H1 (cell line): ENCODE measurements at regions not wholly inside any gene's neighbourhood (a gene's known extent, or its start where the extent isn't known, plus 50 kb on each side); places are given as distances from the start of the nearest gene placed in this dataset.

Experiments
- CTCF ChIA-PET: fragments of 300-600 bp; sonication (Branson Sonifier 250); formaldehyde crosslinking; loops from one replicate; lab custom pipeline; 2021; ENCODE audit not compliant: partially characterized antibody; lab: Charles Lee
- POLR2A ChIA-PET: fragments of 300-600 bp; sonication (Branson Sonifier 250); formaldehyde crosslinking; loops from one replicate; lab custom pipeline; 2021; ENCODE audit warnings: inconsistent platforms; ENCODE audit not compliant: partially characterized antibody; lab: Charles Lee
- DNase-seq, 2 experiments: peaks; one replicate each; pipeline versions ENCODE4 v3.0.0 to v3.0.0-alpha.2; 2010 to 2022; ENCODE audit warnings: low spot score in 2 of 2, low read depth in 1 of 2, mixed read lengths in 1 of 2
- FAIRE-seq: peaks from 2 replicates; lab custom pipeline; 2011; peaks lifted over from hg19 to GRCh38; lab: Jason Lieb, UNC
- H2AFZ ChIP-seq: 2 replicates; pipeline ENCODE4 v1.8.1; 2012; ENCODE audit warnings: low read length, inconsistent platforms
- H2AK5ac ChIP-seq: 2 replicates; pipeline ENCODE4 v1.6.1; 2013; ENCODE audit warnings: low read depth, low read length
- H2BK120ac ChIP-seq: replicated peaks from 2 replicates; pipeline ENCODE3; 2013; ENCODE audit warnings: low read depth, low read length, inconsistent platforms
- H2BK12ac ChIP-seq: 2 replicates; pipeline ENCODE4 v1.6.1; 2013; ENCODE audit warnings: low read depth, low read length
- H2BK15ac ChIP-seq: 2 replicates; pipeline ENCODE4 v1.6.1; 2013; ENCODE audit warnings: low read length
- H2BK20ac ChIP-seq: 2 replicates; pipeline ENCODE4 v1.6.1; 2013; ENCODE audit warnings: low read length
- H2BK5ac ChIP-seq: 2 replicates; pipeline ENCODE4 v1.6.1; 2013; ENCODE audit warnings: low read depth, low read length
- H3K14ac ChIP-seq: 2 replicates; pipeline ENCODE4 v1.6.1; 2013; ENCODE audit warnings: inconsistent platforms; ENCODE audit not compliant: insufficient read length
- H3K18ac ChIP-seq: 2 replicates; pipeline ENCODE4 v1.6.1; 2013; ENCODE audit warnings: low read length; ENCODE audit errors: extremely low read depth
- H3K23ac ChIP-seq: 2 replicates; pipeline ENCODE4 v1.6.1; 2013; ENCODE audit warnings: inconsistent platforms; ENCODE audit not compliant: insufficient read length
- H3K23me2 ChIP-seq: 2 replicates; pipeline ENCODE4 v1.6.1; 2013; ENCODE audit warnings: low read depth, low read length
- H3K27ac ChIP-seq: 2 replicates; pipeline ENCODE4 v1.6.1; 2011; ENCODE audit warnings: low read depth, low read length, inconsistent platforms
- H3K27me3 ChIP-seq, 4 experiments: replicated peaks in 1 of 4; 1 replicate in 1 of 4; 2 replicates in 3 of 4; pipeline versions ENCODE4 v1.6.1 to v1.8.1; 2011 to 2013; ENCODE audit warnings: low read length in 3 of 4, mild to moderate bottlenecking in 3 of 4, inconsistent platforms in 2 of 4, mixed read lengths in 2 of 4, moderate library complexity in 1 of 4; ENCODE audit not compliant: control insufficient read depth in 3 of 4, insufficient read depth in 3 of 4; ENCODE audit errors: extremely low read depth in 1 of 4
- H3K36me3 ChIP-seq, 4 experiments: 2 replicates each; pipeline versions ENCODE4 v1.6.1 to v1.8.1; 2011 to 2013; ENCODE audit warnings: mild to moderate bottlenecking in 4 of 4, low read length in 3 of 4, moderate library complexity in 2 of 4, control low read depth in 1 of 4, inconsistent platforms in 1 of 4; ENCODE audit not compliant: insufficient read depth in 4 of 4, control insufficient read depth in 2 of 4
- H3K4ac ChIP-seq: replicated peaks from 2 replicates; pipeline ENCODE3; 2013; ENCODE audit warnings: low read length, low read depth, mixed read lengths, inconsistent platforms; ENCODE audit not compliant: insufficient read length
- H3K4me1 ChIP-seq, 4 experiments: replicated peaks in 1 of 4; 1 replicate in 1 of 4; 2 replicates in 3 of 4; pipeline versions ENCODE4 v1.6.1 to v1.8.1; 2011 to 2013; ENCODE audit warnings: low read length in 3 of 4, inconsistent platforms in 2 of 4, mixed read lengths in 1 of 4; ENCODE audit not compliant: insufficient read depth in 4 of 4, control insufficient read depth in 3 of 4
- H3K4me2 ChIP-seq, 2 experiments: 2 replicates each; pipeline versions ENCODE4 v1.6.1 to v1.8.1; 2011 to 2013; ENCODE audit warnings: low read depth in 2 of 2, low read length in 2 of 2, control low read depth in 1 of 2, inconsistent platforms in 1 of 2, mild to moderate bottlenecking in 1 of 2; ENCODE audit not compliant: insufficient read depth in 1 of 2
- H3K4me3 ChIP-seq, 4 experiments: fragments of 200-600, 300-600 bp in 1 of 4; sonication (generic), shearing (Covaris generic), sonication (Bioruptor Twin) in 1 of 4; 2 replicates each; pipeline versions ENCODE4 v1.5.1 to v1.8.1; 2011 to 2016; ENCODE audit warnings: low read length in 4 of 4, low read depth in 3 of 4, control low read depth in 2 of 4, inconsistent platforms in 2 of 4, mild to moderate bottlenecking in 2 of 4, mixed read lengths in 1 of 4, moderate library complexity in 1 of 4; ENCODE audit not compliant: insufficient read depth in 2 of 4; ENCODE audit errors: extremely low read depth in 1 of 4
- H3K56ac ChIP-seq: replicated peaks from 2 replicates; pipeline ENCODE3; 2013; ENCODE audit warnings: low read depth, mild to moderate bottlenecking, mixed read lengths, low read length, inconsistent platforms; ENCODE audit not compliant: insufficient read length
- H3K79me1 ChIP-seq: 2 replicates; pipeline ENCODE4 v1.6.1; 2013; ENCODE audit warnings: low read depth, low read length, control low read depth
- H3K79me2 ChIP-seq, 2 experiments: 2 replicates each; pipeline versions ENCODE4 v1.6.1 to v1.8.1; 2012 to 2013; ENCODE audit warnings: low read length in 2 of 2, mild to moderate bottlenecking in 2 of 2, inconsistent platforms in 1 of 2; ENCODE audit not compliant: insufficient read depth in 2 of 2, control insufficient read depth in 1 of 2
- H3K9ac ChIP-seq, 4 experiments: replicated peaks in 1 of 4; 1 replicate in 1 of 4; 2 replicates in 3 of 4; pipeline versions ENCODE4 v1.6.1 to v1.8.1; 2011 to 2013; ENCODE audit warnings: low read depth in 3 of 4, low read length in 3 of 4, control low read depth in 2 of 4, mild to moderate bottlenecking in 2 of 4, moderate library complexity in 2 of 4, inconsistent platforms in 1 of 4; ENCODE audit errors: extremely low read depth in 1 of 4
- H3K9me3 ChIP-seq, 2 experiments: 2 replicates each; pipeline versions ENCODE4 v1.6.1 to v1.8.1; 2012 to 2013; ENCODE audit warnings: mild to moderate bottlenecking in 2 of 2, moderate library complexity in 2 of 2, control low read depth in 1 of 2, inconsistent platforms in 1 of 2, low read depth in 1 of 2, low read length in 1 of 2, mixed read lengths in 1 of 2; ENCODE audit not compliant: insufficient read depth in 2 of 2
- H4K20me1 ChIP-seq, 2 experiments: replicated peaks in 1 of 2; 2 replicates each; pipeline versions ENCODE3 to v1.8.1; 2011 to 2013; ENCODE audit warnings: inconsistent platforms in 2 of 2, low read length in 2 of 2, mild to moderate bottlenecking in 1 of 2; ENCODE audit not compliant: insufficient read depth in 2 of 2, control insufficient read depth in 1 of 2
- H4K5ac ChIP-seq: 2 replicates; pipeline ENCODE4 v1.6.1; 2013; ENCODE audit warnings: low read length, low read depth, mixed read lengths, inconsistent platforms; ENCODE audit not compliant: insufficient read length
- H4K8ac ChIP-seq: 2 replicates; pipeline ENCODE4 v1.8.0; 2013; ENCODE audit warnings: mild to moderate bottlenecking, moderate library complexity, low read length, inconsistent platforms; ENCODE audit not compliant: insufficient read depth; ENCODE audit errors: extremely low read depth
- H4K91ac ChIP-seq: replicated peaks from 2 replicates; pipeline ENCODE3; 2013; ENCODE audit warnings: low read length, mixed read lengths, inconsistent platforms; ENCODE audit not compliant: insufficient read length
- BRCA1 ChIP-seq: IDR thresholded peaks from 2 replicates; pipeline ENCODE4 v1.6.1; 2012; ENCODE audit warnings: low read depth, low read length, improper control_type of control experiment
- CHD2 ChIP-seq: IDR thresholded peaks from 2 replicates; pipeline ENCODE4 v1.6.1; 2012; ENCODE audit warnings: low read length, improper control_type of control experiment
- CREB1 ChIP-seq: IDR thresholded peaks from 2 replicates; pipeline ENCODE4 v1.6.1; 2012; ENCODE audit warnings: inconsistent platforms
- EGR1 ChIP-seq: IDR thresholded peaks from 2 replicates; pipeline ENCODE4 v1.6.1; 2011; ENCODE audit warnings: low read depth, low read length, borderline replicate concordance
- EZH2 ChIP-seq: fragments of 200-600 bp; sonication (generic); IDR thresholded peaks from 2 replicates; pipeline ENCODE4 v1.7.1; 2012; ENCODE audit warnings: low read depth, mild to moderate bottlenecking, moderate library complexity, low read length, inconsistent platforms; ENCODE audit not compliant: severe bottlenecking
- KDM4A ChIP-seq: IDR thresholded peaks from one replicate; pipeline ENCODE4 v1.7.1; 2012; ENCODE audit warnings: low read depth, mild to moderate bottlenecking, moderate library complexity, low read length, inconsistent platforms; ENCODE audit not compliant: severe bottlenecking
- NRF1 ChIP-seq: IDR thresholded peaks from 2 replicates; pipeline ENCODE4 v1.6.1; 2011; ENCODE audit warnings: mild to moderate bottlenecking, low read depth, low read length, improper control_type of control experiment
- POLR2A ChIP-seq, 2 experiments: IDR thresholded peaks; 1 replicate in 1 of 2; 2 replicates in 1 of 2; pipeline ENCODE4 v1.6.1; 2011; ENCODE audit warnings: low read depth in 2 of 2, low read length in 2 of 2, mild to moderate bottlenecking in 2 of 2; ENCODE audit errors: control extremely low read depth in 1 of 2
- SIN3A ChIP-seq, 2 experiments: IDR thresholded peaks in 1 of 2; conservative IDR thresholded peaks in 1 of 2; 2 replicates each; pipeline ENCODE4 v1.6.1; 2011 to 2012; ENCODE audit warnings: low read length in 2 of 2, improper control_type of control experiment in 1 of 2, low read depth in 1 of 2, mild to moderate bottlenecking in 1 of 2
- SP2 ChIP-seq: IDR thresholded peaks from 2 replicates; pipeline ENCODE4 v1.6.1; 2012; ENCODE audit warnings: mild to moderate bottlenecking, low read length, inconsistent platforms
- ZNF274 ChIP-seq: IDR thresholded peaks from 2 replicates; pipeline ENCODE4 v1.7.0; 2012; ENCODE audit warnings: low read length, borderline replicate concordance; ENCODE audit errors: extremely low read depth
- WGBS, 2 experiments: shearing (Covaris generic) in 1 of 2; methylation state at CpG; one replicate each; pipeline versions ENCODE4 v1.1.6 to v1.1.7; 2013 to 2015; ENCODE audit warnings: low lambda C conversion rate in 2 of 2, mixed read lengths in 2 of 2, inconsistent platforms in 1 of 2, low coverage in 1 of 2, missing lambda C conversion rate in 1 of 2; ENCODE audit not compliant: insufficient replicate concordance in 2 of 2, insufficient coverage in 1 of 2, insufficient read length in 1 of 2; ENCODE audit errors: extremely low coverage in 1 of 2, missing lambda C conversion rate in 1 of 2; 5-methylcytosine and 5-hydroxymethylcytosine counted together
- TF ChIP-seq, protein P1 (sequence below): IDR thresholded peaks from 2 replicates; pipeline ENCODE4 v1.6.1; 2012; ENCODE audit warnings: inconsistent platforms
- TF ChIP-seq, protein P2 (sequence below): IDR thresholded peaks from 2 replicates; pipeline ENCODE4 v1.6.1; 2011; ENCODE audit warnings: low read length, improper control_type of control experiment

DNA sequence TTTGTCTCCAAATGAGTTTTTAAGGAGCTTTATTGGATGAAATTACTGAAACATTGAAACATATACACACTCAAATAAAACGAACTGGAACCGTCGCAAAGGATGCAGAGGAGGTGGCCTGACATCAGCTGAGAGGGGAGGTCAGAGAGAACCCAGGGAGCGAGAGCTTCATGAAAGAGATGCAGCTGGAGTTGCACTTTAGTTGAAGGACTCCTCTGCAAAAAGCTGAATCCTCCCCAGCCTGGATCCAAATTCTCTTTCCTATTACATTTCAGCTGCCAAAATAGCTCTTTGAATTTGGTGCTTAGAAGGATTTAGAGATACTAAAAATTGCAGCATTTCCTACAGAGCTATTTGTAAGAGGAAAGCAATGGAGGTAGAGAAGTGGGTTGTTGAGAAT is 140.0 kb upstream of the DPP6 start:
- H3K4me2 ChIP-seq: no peak overlapping the region
- no peak overlapping the region for H2AFZ ChIP-seq
- H3K36me3 ChIP-seq: no peaks in the 10 kb centered on the region
- no peak overlapping the region for H2BK12ac ChIP-seq
- no peaks in the 10 kb centered on the region for H4K20me1 ChIP-seq
- no peak overlapping the region for H3K27ac ChIP-seq
- FAIRE-seq (no peak), DNase-seq (no peak)
- peaks cover 28 to 42% of the 10 kb centered on the region in 2 experiments for H3K9me3 ChIP-seq
- no peak overlapping the region for H2BK15ac ChIP-seq
- H3K9ac ChIP-seq: no peak overlapping the region
- H3K79me1 ChIP-seq: no peaks in the 10 kb centered on the region
- no peaks in the 10 kb centered on the region for H3K4me1 ChIP-seq
- POLR2A ChIA-PET: no interaction called here
- H3K23me2 ChIP-seq: no peaks in the 10 kb centered on the region
- no peaks in the 10 kb centered on the region for H3K27me3 ChIP-seq
- H2BK20ac ChIP-seq: no peak overlapping the region
- H3K56ac ChIP-seq: no peak overlapping the region
- H3K4ac ChIP-seq: no peak overlapping the region
- H2AK5ac ChIP-seq: no peak overlapping the region
- 78% methylated on average over 4 of the region's 4 CpGs; no CpG with 5 or more reads in 1 of the 2 experiments for WGBS, 2 experiments
- H3K4me3 ChIP-seq: no peak overlapping the region
- CTCF ChIA-PET: interaction anchor here (0.7 to 1.1 kb wide), 3 partner anchors 10 to 531 kb away, joined by 3 to 6 read pairs (median 3); no protein-coding TSS in a partner anchor
- H4K5ac ChIP-seq: no peak overlapping the region
- H4K91ac ChIP-seq: no peak overlapping the region
- no peak for TF ChIP-seq SP2
- TF ChIP-seq POLR2A (IDR thresholded peaks at IDR 0.05; ENCODE audit: control extremely low read depth in 1 of 2, low read depth in 2 of 2, low read length in 2 of 2): no peak
- no peak for TF ChIP-seq KDM4A
- no peak for TF ChIP-seq BRCA1
- no peak for TF ChIP-seq EGR1
- TF ChIP-seq, protein P1, sequence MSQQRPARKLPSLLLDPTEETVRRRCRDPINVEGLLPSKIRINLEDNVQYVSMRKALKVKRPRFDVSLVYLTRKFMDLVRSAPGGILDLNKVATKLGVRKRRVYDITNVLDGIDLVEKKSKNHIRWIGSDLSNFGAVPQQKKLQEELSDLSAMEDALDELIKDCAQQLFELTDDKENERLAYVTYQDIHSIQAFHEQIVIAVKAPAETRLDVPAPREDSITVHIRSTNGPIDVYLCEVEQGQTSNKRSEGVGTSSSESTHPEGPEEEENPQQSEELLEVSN: no peak
- TF ChIP-seq EZH2: no peak
- no peak for TF ChIP-seq CREB1
- TF ChIP-seq CHD2: no peak
- TF ChIP-seq, protein P2, sequence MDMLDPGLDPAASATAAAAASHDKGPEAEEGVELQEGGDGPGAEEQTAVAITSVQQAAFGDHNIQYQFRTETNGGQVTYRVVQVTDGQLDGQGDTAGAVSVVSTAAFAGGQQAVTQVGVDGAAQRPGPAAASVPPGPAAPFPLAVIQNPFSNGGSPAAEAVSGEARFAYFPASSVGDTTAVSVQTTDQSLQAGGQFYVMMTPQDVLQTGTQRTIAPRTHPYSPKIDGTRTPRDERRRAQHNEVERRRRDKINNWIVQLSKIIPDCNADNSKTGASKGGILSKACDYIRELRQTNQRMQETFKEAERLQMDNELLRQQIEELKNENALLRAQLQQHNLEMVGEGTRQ: no peak
- no peak for TF ChIP-seq SIN3A (conservative IDR thresholded peaks at IDR 0.05 in 1 of 2, IDR thresholded peaks at IDR 0.05 in 1 of 2; ENCODE audit: low read depth in 1 of 2, low read length in 2 of 2)
- no peak for TF ChIP-seq NRF1
- no peak for TF ChIP-seq ZNF274
- TF ChIP-seq, all 59 proteins: peak for 0
- no peak overlapping the region for H2BK5ac ChIP-seq
- no peak overlapping the region for H3K14ac ChIP-seq
- H3K18ac ChIP-seq: no peak overlapping the region
- H3K79me2 ChIP-seq: no peaks in the 10 kb centered on the region
- no peak overlapping the region for H3K23ac ChIP-seq
- no peak overlapping the region for H4K8ac ChIP-seq
- H2BK120ac ChIP-seq: no peak overlapping the region
